GM23338 (cell line): ENCODE measurements at regions not wholly inside any gene's neighbourhood (a gene's known extent, or its start where the extent isn't known, plus 50 kb on each side); places are given as distances from the start of the nearest gene placed in this dataset.
A peak's percentile ranks its signal among the peaks of the same experiment; 100 is the strongest.

Experiments
- ATAC-seq: fragments of 200-7000 bp; cut with Tn5 transposase; 3 replicates; pipeline ENCODE4 v1.9.1; 2020
- DNase-seq: peaks from one replicate; pipeline ENCODE4 v3.0.0-alpha.2; 2015; ENCODE audit warnings: low spot score
- H2AFZ ChIP-seq: fragments of 200-600 bp; sonication (generic); 2 replicates; pipeline ENCODE4 v1.8.0; 2016; ENCODE audit warnings: antibody characterized with exemption, mild to moderate bottlenecking, moderate library complexity
- H3F3A ChIP-seq: fragments of 200-600 bp; sonication (generic); replicated peaks from 2 replicates; pipeline ENCODE4 v1.8.0; 2017; ENCODE audit warnings: antibody characterized with exemption, mixed run types, low read depth
- H3K27ac ChIP-seq: fragments of 200-600 bp; sonication (generic); 2 replicates; pipeline ENCODE4 v1.6.1; 2016; ENCODE audit warnings: low read depth
- H3K27me3 ChIP-seq: fragments of 200-600 bp; sonication (generic); 2 replicates; pipeline ENCODE4 v1.8.0; 2016; ENCODE audit warnings: mild to moderate bottlenecking, mixed run types, moderate library complexity; ENCODE audit not compliant: insufficient read depth
- H3K36me3 ChIP-seq: fragments of 200-600 bp; sonication (generic); 2 replicates; pipeline ENCODE4 v1.8.0; 2016; ENCODE audit warnings: mild to moderate bottlenecking; ENCODE audit not compliant: insufficient read depth
- H3K4me1 ChIP-seq: fragments of 200-600 bp; sonication (generic); 2 replicates; pipeline ENCODE4 v1.8.0; 2016; ENCODE audit warnings: mild to moderate bottlenecking, moderate library complexity; ENCODE audit not compliant: insufficient read depth
- H3K4me2 ChIP-seq: fragments of 200-600 bp; sonication (generic); 2 replicates; pipeline ENCODE4 v1.7.1; 2017; ENCODE audit warnings: mixed run types
- H3K4me3 ChIP-seq: fragments of 200-600 bp; sonication (generic); 2 replicates; pipeline ENCODE4 v1.6.1; 2016; ENCODE audit warnings: mixed run types
- H3K79me2 ChIP-seq: fragments of 200-600 bp; sonication (generic); replicated peaks from 2 replicates; pipeline ENCODE4 v1.8.0; 2017; ENCODE audit warnings: mild to moderate bottlenecking; ENCODE audit not compliant: insufficient read depth
- H3K9me2 ChIP-seq: fragments of 200-600 bp; sonication (generic); 2 replicates; pipeline ENCODE4 v1.8.0; 2017; ENCODE audit not compliant: insufficient read depth
- H4K20me1 ChIP-seq: fragments of 200-600 bp; sonication (generic); replicated peaks from 2 replicates; pipeline ENCODE4 v1.8.0; 2017; ENCODE audit warnings: mild to moderate bottlenecking; ENCODE audit not compliant: insufficient read depth
- H3K27ac Mint-ChIP-seq: 2 replicates; pipeline ENCODE4 v1.8.0; 2020; ENCODE audit warnings: inconsistent platforms, mild to moderate bottlenecking, moderate library complexity, mixed read lengths
- H3K27me3 Mint-ChIP-seq: 3 replicates; pipeline ENCODE4 v1.8.0; 2022; ENCODE audit warnings: low read depth, mild to moderate bottlenecking, moderate library complexity, mixed read lengths, inconsistent platforms; ENCODE audit not compliant: insufficient read depth, poor library complexity
- H3K36me3 Mint-ChIP-seq: 3 replicates; pipeline ENCODE4 v1.8.0; 2021; ENCODE audit warnings: low read depth, mild to moderate bottlenecking, inconsistent platforms, moderate library complexity, mixed read lengths
- H3K4me1 Mint-ChIP-seq: 3 replicates; pipeline ENCODE4 v1.8.0; 2020; ENCODE audit warnings: mild to moderate bottlenecking, inconsistent platforms, mixed read lengths
- H3K4me3 Mint-ChIP-seq: 3 replicates; pipeline ENCODE4 v1.8.0; 2021; ENCODE audit warnings: moderate library complexity, mild to moderate bottlenecking, inconsistent platforms, mixed read lengths
- H3K9me3 Mint-ChIP-seq: 3 replicates; pipeline ENCODE4 v1.8.0; 2020; ENCODE audit warnings: moderate library complexity, mild to moderate bottlenecking, inconsistent platforms, mixed read lengths
- CTCF ChIP-seq, 2 experiments: fragments of 200-600 bp in 1 of 2; sonication (generic) in 1 of 2; conservative IDR thresholded peaks; 2 replicates each; pipeline versions ENCODE4 v1.5.1 to v1.6.1; 2016 to 2017; ENCODE audit warnings: antibody characterized with exemption in 2 of 2, low read depth in 2 of 2, mild to moderate bottlenecking in 2 of 2, moderate library complexity in 1 of 2
- POLR2AphosphoS5 ChIP-seq: IDR thresholded peaks from 2 replicates; pipeline ENCODE4 v1.6.1; 2016; ENCODE audit warnings: antibody characterized with exemption, low read depth
- REST ChIP-seq: IDR thresholded peaks from one replicate; pipeline ENCODE4 v1.6.1; 2018; ENCODE audit warnings: antibody characterized with exemption; ENCODE audit not compliant: unreplicated experiment
- ZNF114 ChIP-seq: fragments of 250-450 bp; sonication (Bioruptor Pico); IDR thresholded peaks from 2 replicates; pipeline ENCODE4 v1.5.0; 2020; ENCODE audit warnings: mild to moderate bottlenecking, moderate library complexity
- ZNF462 ChIP-seq: fragments of 250-450 bp; sonication (Bioruptor Pico); IDR thresholded peaks from 2 replicates; pipeline ENCODE4 v1.5.0; 2020; ENCODE audit warnings: mild to moderate bottlenecking, moderate library complexity

DNA sequence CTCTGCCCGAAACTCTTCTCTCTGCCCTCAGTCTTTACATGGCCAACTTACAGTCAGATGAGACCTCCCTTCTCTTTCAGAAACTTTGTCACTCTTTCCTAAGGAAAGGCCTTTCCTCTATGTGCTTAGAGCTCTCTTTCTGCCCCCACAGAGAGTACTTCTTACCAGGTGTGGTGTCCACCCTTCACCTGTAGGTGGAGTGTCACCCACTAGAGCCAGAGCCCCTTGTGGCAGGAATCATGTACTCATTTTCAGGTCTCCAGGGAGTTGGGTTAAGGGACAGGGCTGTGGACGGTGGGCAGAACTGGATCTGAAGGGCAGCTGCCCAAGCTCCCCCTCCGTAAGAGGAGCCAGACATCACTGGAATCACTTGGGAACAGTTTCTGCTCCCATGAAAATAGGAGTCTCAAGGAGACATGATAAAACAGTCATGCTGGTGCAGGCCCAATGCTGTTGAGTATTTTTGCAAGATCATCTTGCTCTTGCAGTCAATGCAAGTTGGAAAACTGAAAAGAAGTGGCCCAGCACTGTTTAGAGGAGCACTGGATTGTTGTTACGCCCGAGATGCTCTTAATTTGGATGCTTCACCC, 436.7 kb downstream of the ZSWIM6 start:
- H3K27ac Mint-ChIP-seq: no peak overlapping the region
- H3K9me2 ChIP-seq: peaks cover 5% of the 10 kb centered on the region
- DNase-seq: peak; percentile 89

More for the DNA sequence above, 436.7 kb downstream of the ZSWIM6 start:
- Mint-ChIP-seq H3K27me3 (no peaks in the 10 kb centered on the region), H3K9me3 (no peaks in the 10 kb centered on the region; the same call in 2 of the 3 replicates), H3K4me1 (peaks cover 5% of the 10 kb centered on the region; the same call in 2 of the 3 replicates), H3K36me3 (no peaks in the 10 kb centered on the region), H3K4me3 (no peak overlapping the region)
- TF ChIP-seq CTCF (conservative IDR thresholded peaks at IDR 0.05; ENCODE audit: low read depth in 2 of 2) (peak; percentile 99), POLR2AphosphoS5 (no peak), ZNF462 (CRISPR knock-in tag) (peak; percentile 51; the same call in 1 of the 2 replicates), REST (no peak), ZNF114 (CRISPR knock-in tag) (0 out of 2 replicates have a peak, but pooled peaks have one; percentile 51)
- no peaks in the 10 kb centered on the region for H3F3A ChIP-seq
- H3K4me3 ChIP-seq: no peak overlapping the region
- H4K20me1 ChIP-seq: no peaks in the 10 kb centered on the region
- no peaks in the 10 kb centered on the region for H3K79me2 ChIP-seq
- no peaks in the 10 kb centered on the region for H3K36me3 ChIP-seq
- no peaks in the 10 kb centered on the region for H3K4me1 ChIP-seq
- H3K27me3 ChIP-seq: no peaks in the 10 kb centered on the region
- no peak overlapping the region for H3K4me2 ChIP-seq
- no peak overlapping the region for H3K27ac ChIP-seq
- ATAC-seq: peak; percentile 100
- H2AFZ ChIP-seq: peak overlapping the region; percentile 52
